Esophagus squamous epithelium (tissue), 4 donors: ENCODE measurements at regions not wholly inside any gene's neighbourhood (a gene's known extent, or its start where the extent isn't known, plus 50 kb on each side); places are given as distances from the start of the nearest gene placed in this dataset.

Source experiments
- POLR2A ChIP-seq, 4 donors: fragments of 450-650 bp; IDR thresholded peaks; one replicate each; pipeline ENCODE4 v1.6.1; 2017; ENCODE audit warnings: antibody characterized with exemption in 4 of 4, mild to moderate bottlenecking in 4 of 4, moderate library complexity in 3 of 4
- TF ChIP-seq, protein P1 (sequence below), 6 experiments: fragments of 450-650 bp in 4 of 6; fragments of 200-600 bp in 2 of 6; sonication (generic) in 2 of 6; IDR thresholded peaks; one replicate each; pipeline ENCODE4 v1.5.1; 2016 to 2019; ENCODE audit warnings: antibody characterized with exemption in 6 of 6, mild to moderate bottlenecking in 4 of 6, moderate library complexity in 4 of 6

- TF ChIP-seq, protein P1, sequence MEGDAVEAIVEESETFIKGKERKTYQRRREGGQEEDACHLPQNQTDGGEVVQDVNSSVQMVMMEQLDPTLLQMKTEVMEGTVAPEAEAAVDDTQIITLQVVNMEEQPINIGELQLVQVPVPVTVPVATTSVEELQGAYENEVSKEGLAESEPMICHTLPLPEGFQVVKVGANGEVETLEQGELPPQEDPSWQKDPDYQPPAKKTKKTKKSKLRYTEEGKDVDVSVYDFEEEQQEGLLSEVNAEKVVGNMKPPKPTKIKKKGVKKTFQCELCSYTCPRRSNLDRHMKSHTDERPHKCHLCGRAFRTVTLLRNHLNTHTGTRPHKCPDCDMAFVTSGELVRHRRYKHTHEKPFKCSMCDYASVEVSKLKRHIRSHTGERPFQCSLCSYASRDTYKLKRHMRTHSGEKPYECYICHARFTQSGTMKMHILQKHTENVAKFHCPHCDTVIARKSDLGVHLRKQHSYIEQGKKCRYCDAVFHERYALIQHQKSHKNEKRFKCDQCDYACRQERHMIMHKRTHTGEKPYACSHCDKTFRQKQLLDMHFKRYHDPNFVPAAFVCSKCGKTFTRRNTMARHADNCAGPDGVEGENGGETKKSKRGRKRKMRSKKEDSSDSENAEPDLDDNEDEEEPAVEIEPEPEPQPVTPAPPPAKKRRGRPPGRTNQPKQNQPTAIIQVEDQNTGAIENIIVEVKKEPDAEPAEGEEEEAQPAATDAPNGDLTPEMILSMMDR (IDR thresholded peaks at IDR 0.05), result no peak
- no peak for TF ChIP-seq POLR2A (IDR thresholded peaks at IDR 0.05)
Observed at GRCh38 chr18:46373131-46373530, 268.9 kb downstream of the HAUS1 start.
